Heart right ventricle (tissue), 16 donors: ENCODE measurements at regions not wholly inside any gene's neighbourhood (a gene's known extent, or its start where the extent isn't known, plus 50 kb on each side); places are given as distances from the start of the nearest gene placed in this dataset.

ENCODE experiments used
- ATAC-seq, 8 donors: fragments of 200-7000 bp; cut with Tn5 transposase; one replicate each; pipeline ENCODE4 v1.9.1; 2020; ENCODE audit warnings: mild to moderate bottlenecking in 8 of 8, moderate library complexity in 8 of 8, moderate number of reproducible peaks in 1 of 8
- DNase-seq, 2 donors: peaks; one replicate each; pipeline ENCODE4 v3.0.0-alpha.2; 2020
- H3K27ac ChIP-seq, 10 donors: fragments of 200-600 bp; sonication (generic) in 2 of 10; one replicate each; pipeline versions ENCODE4 v1.5.0 to v1.8.0; 2020 to 2022; ENCODE audit warnings: mild to moderate bottlenecking in 3 of 10
- H3K27me3 ChIP-seq, 7 donors: fragments of 200-600 bp; one replicate each; pipeline ENCODE4 v1.8.0; 2021 to 2022; ENCODE audit warnings: mild to moderate bottlenecking in 2 of 7
- H3K36me3 ChIP-seq, 9 donors: fragments of 200-600 bp; sonication (generic) in 1 of 9; one replicate each; pipeline versions ENCODE4 v1.5.0 to v1.8.0; 2020 to 2022; ENCODE audit warnings: mild to moderate bottlenecking in 2 of 9
- H3K4me1 ChIP-seq, 9 donors: fragments of 200-600 bp; sonication (generic) in 1 of 9; one replicate each; pipeline versions ENCODE4 v1.5.0 to v1.8.0; 2020 to 2022; ENCODE audit warnings: mild to moderate bottlenecking in 4 of 9
- H3K4me3 ChIP-seq, 10 donors: fragments of 200-600 bp; sonication (generic) in 2 of 10; one replicate each; pipeline versions ENCODE4 v1.5.0 to v1.8.0; 2020 to 2022; ENCODE audit warnings: mild to moderate bottlenecking in 7 of 10, moderate library complexity in 2 of 10
- H3K9me3 ChIP-seq, 11 donors: fragments of 200-600 bp in 10 of 11; sonication (generic) in 2 of 11; one replicate each; pipeline versions ENCODE4 v1.5.0 to v1.8.0; 2013 to 2022; ENCODE audit warnings: mild to moderate bottlenecking in 2 of 11, control low read depth in 1 of 11, moderate library complexity in 1 of 11
- CTCF ChIP-seq, 9 donors: fragments of 200-600 bp; sonication (generic) in 2 of 9; IDR thresholded peaks; one replicate each; pipeline versions ENCODE4 v1.5.0 to v1.8.0; 2021 to 2022; ENCODE audit warnings: antibody characterized with exemption in 9 of 9, mild to moderate bottlenecking in 5 of 9, moderate library complexity in 1 of 9
- WGBS, 2 donors: extraction: QIAGEN DNeasy Blood & Tissue Kit; methylation state at CpG; one replicate each; pipeline ENCODE4 v1.1.7; 2013; ENCODE audit warnings: inconsistent platforms in 1 of 2; 5-methylcytosine and 5-hydroxymethylcytosine counted together
- intact Hi-C, 10 donors: fragments of 100-400 bp; cut with DNase I; formaldehyde crosslinking; loops; one replicate each; pipeline versions ENCODE4 v1.11.1 to v1.14.2; 2022
- donor health status: Arrhythmogenic right ventricular cardiomyopathy.
- donor health status: ischemic (EF 13 %, LVEDD 7.1; RV severe dilation, severe dysfunction).
- donor health status: healthy with polysubstance abuse.
- donor health status: DM: no; HTN: yes; CAD: no.
- donor health status: DM: no; HTN: no; CAD: no.
- donor health status: ischemic (EF 25% LVEDD 6.9; RV normal size, moderate dysfunction).
- donor health status: ischemic (EF 25% LVEDD 5.7; RV mildly dilated, moderate dysfunction).
- donor health status: healthy.
- donor health status: DM: yes; HTN: yes; CAD: no.
- donor health status: Ischemic cardiomyopathy.
- donor health status: ischemic (EF 35%, LVEDD 5.7; RV mildly dilated, moderate dysfunction).
- donor health status: nonischemic (EF 11% LVEDD 7.7; RV severe dilation, severe dysfunction).
- donor health status: DM: yes; HTN: yes; CAD: no.
- donor health status: PGD.
- donor health status: ischemic (EF 29% LVEDD 5.4; RV normal size, mild dysfunction).
- donor health status: nonischemic (EF 23%, LVEDD 6.1; RV moderate dilation, normal function).

- no peak overlapping the region for H3K4me3 ChIP-seq
- H3K4me1 ChIP-seq: peaks cover 21 to 100% (median 80%) of the 10 kb centered on the region in 9 donors
- no peaks in the 10 kb centered on the region for H3K27me3 ChIP-seq
- no peaks in the 10 kb centered on the region for H3K9me3 ChIP-seq
- WGBS, 2 donors: 60 to 66% methylated on average over 6 of the region's 6 CpGs
- no peak for TF ChIP-seq CTCF (IDR thresholded peaks at IDR 0.05)
- intact Hi-C loops: no loop called here
- ATAC-seq: peak in 4 of 8 donors; percentile 34 to 55 (median 41)
- no peak for DNase-seq
- H3K27ac ChIP-seq: peak overlapping the region in 7 of 10 donors; percentile 13 to 99 (median 27)
- H3K36me3 ChIP-seq: peaks cover 0 to 60% (median 3%) of the 10 kb centered on the region in 9 donors
Measured at GRCh38 chr3:141422961-141423582, 54.8 kb downstream of the ZBTB38 start.

DNA sequence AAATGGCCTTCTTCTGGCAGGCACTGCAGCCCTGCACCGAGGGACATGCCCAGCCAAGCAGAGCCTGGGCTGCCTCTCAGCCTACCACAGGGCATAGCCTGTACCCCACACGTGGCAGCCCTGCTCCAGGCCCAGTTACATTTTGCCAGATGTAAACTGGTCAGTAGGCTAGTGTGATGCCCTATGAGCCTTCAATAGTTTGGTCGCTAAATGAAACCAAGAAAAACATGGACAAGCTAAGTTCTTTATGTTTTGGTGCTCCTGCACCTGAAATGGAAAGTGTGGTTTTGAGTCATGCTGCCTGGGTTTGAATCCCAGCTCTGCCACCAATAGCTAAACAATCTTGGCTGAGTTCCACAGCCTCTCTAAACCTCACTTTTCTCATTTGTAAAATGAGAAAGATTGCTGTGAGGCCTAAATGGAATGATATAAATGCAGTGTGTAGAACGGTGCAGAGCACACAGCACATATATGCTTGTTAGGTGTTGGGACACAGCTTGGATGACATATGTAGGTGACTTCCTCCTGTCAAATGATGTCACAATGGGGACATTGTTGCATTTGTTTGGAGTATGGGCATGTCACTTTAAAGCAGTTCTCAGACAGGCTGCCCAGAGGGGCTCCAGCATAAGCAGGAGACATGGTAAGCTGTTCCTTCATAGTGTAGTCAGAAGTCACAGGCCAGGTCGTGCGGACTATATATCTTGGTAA lies 57.4 kb downstream of the ZBTB38 start:
- Histone ChIP-seq H3K4me3 (no peak overlapping the region), H3K36me3 (peaks cover 0 to 69% (median 6%) of the 10 kb centered on the region in 9 donors), H3K9me3 (no peaks in the 10 kb centered on the region), H3K4me1 (peaks cover 21 to 100% (median 83%) of the 10 kb centered on the region in 9 donors), H3K27ac (peak overlapping the region in 9 of 10 donors; percentile 47 to 87 (median 75)), H3K27me3 (no peaks in the 10 kb centered on the region)
- no peak for TF ChIP-seq CTCF (IDR thresholded peaks at IDR 0.05)
- intact Hi-C loops: no loop called here
- no peak for DNase-seq
- peak in 1 of 8 donors; percentile 43 for ATAC-seq
- 72 to 73% methylated on average over 6 of the region's 6 CpGs for WGBS, 2 donors

GRCh38 chr3:141426404-141427034 lies 58.2 kb downstream of the ZBTB38 start:
- H3K36me3 ChIP-seq: peaks cover 0 to 77% (median 6%) of the 10 kb centered on the region in 9 donors
- H3K27ac ChIP-seq: peak overlapping the region in 9 of 10 donors; percentile 47 to 87 (median 75)
- peak; percentile 75 to 95 for DNase-seq
- TF ChIP-seq CTCF (IDR thresholded peaks at IDR 0.05): no peak
- intact Hi-C loops: no loop called here
- H3K4me3 ChIP-seq: no peak overlapping the region
- no peaks in the 10 kb centered on the region for H3K9me3 ChIP-seq
- peaks cover 21 to 100% (median 83%) of the 10 kb centered on the region in 9 donors for H3K4me1 ChIP-seq
- 13 to 17% methylated on average over 9 of the region's 9 CpGs for WGBS, 2 donors
- peak; percentile 45 to 87 (median 82) for ATAC-seq
- no peaks in the 10 kb centered on the region for H3K27me3 ChIP-seq

DNA sequence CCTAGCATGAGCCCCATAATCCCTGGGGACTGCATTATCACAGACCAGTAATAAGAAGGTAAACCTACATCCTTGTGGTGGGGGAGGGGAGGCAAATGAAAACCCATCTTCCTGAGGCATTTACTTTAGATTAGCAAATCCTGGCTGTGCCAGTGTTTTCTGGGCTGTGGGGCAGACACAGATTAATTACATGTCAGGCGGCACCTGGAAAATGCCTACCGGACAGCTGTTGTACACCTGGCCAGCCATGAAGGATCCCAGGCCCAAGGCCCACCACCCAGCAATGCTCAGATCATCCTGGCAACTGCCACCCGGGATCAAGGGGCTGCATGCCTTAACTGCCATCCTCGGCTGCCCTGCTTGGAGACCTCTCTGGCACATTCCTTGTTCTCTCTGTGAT lies 59.1 kb upstream of the RASA2 start:
- intact Hi-C loops: no loop called here
- TF ChIP-seq CTCF (IDR thresholded peaks at IDR 0.05): no peak
- no peak for DNase-seq
- Histone ChIP-seq H3K4me3 (no peak overlapping the region), H3K4me1 (peaks cover 18 to 100% (median 83%) of the 10 kb centered on the region in 9 donors), H3K27me3 (no peaks in the 10 kb centered on the region), H3K36me3 (peaks cover 0 to 82% (median 6%) of the 10 kb centered on the region in 9 donors), H3K27ac (peak overlapping the region in 7 of 10 donors; percentile 62 to 87 (median 80)), H3K9me3 (no peaks in the 10 kb centered on the region)
- ATAC-seq: no peak
- 57 to 78% methylated on average over 4 of the region's 4 CpGs for whole genome bisulfite sequencing, 2 donors
